ENCODE measurements at regions not wholly inside any gene's neighbourhood (a gene's known extent, or its start where the extent isn't known, plus 50 kb on each side); places are given as distances from the start of the nearest gene placed in this dataset.

DNA sequence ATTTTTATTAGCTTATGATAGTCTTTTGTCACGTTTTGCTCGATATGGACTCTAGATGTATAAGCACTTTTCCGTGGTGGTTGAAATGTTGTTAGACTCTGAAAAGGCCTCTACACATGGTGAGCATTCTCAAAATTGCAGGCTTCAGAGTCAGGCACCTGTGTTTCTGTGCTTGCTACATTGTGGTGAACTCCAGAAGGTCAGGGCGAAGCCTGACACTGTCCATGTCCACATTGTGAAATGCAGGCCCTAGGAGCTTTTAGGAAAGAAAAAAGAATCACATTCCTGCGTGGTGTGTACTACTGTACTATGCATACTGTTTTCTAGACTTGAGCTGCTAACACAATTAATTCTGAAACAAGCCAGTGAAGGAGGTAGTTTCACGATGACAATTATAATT is 86.3 kb downstream of the HS3ST1 start:
- DNase-seq: no peak

DNA sequence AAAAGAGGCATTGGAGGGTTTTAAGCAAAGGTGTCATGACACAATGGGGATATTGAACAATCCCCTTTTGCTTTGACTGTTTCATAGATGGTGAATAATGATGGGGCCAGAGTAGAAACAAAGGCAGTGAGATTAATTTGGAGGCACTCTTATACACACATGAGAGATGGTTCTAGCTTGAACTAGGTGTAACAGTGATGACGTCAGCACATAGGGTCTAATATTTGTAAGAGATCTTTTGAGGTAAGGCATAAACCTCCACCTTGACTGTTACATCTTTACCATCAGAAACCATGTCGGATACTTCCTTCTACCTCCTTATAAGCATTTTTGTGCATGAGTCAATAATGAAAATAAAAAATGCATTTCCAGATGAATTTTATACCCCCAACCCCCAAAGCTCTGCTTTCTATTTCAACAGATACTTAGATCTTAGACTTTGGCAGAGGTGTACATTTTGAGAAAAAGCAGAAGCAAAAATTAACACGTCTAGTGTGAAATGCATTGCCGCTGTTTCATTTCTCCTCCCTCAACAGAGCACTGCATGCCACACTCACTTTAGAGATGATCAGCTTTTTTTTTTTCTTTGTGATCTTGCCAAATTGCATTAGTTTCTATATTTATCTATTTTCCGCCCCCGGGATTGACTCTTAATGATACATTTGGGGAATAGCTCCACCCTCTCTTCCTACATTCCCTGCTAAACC is 87.2 kb downstream of the HS3ST1 start:
- DNase-seq: no peak

DNA sequence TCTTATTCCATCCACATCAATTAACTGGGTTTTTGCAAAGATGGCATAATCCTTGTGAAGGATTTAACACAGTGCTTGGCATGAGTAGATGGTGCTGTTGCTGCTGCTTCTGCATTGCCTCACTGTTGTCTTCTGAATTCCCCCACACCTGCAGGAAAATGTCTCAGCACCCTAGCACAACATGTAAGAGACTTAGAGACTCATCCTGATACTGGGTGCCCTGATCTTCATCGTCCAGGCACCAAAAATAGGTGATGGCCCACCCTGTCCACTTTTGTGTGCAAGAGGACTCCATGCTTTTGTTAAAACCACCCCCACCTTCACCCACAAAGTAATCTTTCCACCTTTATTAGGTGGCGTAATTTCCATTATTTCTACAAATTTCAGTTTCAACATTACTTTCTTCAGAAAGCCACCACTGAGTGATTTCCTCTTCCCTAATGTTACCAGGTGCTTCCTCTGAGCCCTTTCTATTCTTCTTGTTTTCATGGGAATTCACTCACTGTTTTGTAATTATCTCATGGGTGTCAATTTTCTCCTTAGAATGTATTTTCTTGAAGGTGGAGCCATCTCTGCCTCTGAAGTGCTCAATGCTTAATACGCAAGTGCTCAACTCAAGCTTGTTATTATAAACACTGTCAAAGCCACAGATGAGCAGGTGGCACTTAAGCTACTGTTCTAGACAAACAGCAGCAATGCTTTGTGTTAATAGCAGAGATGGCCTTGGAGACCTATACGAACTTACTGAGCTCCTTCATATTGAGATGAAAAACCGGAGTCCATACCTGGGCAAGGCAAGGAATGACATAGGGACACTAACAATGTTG is 89.5 kb downstream of the HS3ST1 start:
- DNase-seq: no peak

DNA sequence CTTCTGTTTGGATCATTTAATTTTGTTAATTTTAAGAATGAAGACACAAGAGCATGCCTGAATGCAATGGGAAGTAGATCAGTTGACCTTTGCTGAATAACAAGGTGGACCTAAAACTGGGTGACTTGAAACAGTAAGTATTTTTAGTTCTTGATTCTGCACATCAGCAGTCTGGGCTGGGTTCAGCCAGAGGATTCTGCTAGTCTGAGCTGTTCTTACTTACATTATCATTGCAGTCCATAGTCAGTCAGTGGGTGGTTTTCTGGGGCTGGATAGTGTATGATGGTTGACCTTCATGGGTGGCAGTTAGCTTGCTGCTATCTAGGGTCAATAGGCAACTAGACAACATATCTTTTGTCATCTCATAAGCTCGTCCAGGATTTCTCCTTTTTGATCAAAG is 91.4 kb downstream of the HS3ST1 start:
- no peak for DNase-seq

DNA sequence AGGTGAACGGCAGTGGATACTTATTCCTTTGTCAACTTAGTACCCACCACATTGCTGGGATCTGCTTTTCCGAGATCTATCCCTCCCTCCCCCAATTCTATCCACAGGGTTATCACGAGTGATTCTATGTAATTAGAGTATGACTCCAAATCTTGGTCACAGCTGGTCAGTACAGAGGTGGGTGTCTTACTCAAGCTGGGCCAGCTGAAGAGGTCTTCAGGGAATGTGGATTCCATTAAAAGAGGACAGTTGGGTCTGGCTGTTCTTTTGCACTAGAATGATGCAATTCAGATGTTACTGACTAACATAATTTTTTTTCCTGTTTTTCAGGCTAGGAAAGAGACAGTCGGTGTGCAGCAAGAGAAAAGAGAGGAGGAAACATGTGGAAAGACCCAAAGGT is 92.3 kb downstream of the HS3ST1 start:
- no peak for DNase-seq

DNA sequence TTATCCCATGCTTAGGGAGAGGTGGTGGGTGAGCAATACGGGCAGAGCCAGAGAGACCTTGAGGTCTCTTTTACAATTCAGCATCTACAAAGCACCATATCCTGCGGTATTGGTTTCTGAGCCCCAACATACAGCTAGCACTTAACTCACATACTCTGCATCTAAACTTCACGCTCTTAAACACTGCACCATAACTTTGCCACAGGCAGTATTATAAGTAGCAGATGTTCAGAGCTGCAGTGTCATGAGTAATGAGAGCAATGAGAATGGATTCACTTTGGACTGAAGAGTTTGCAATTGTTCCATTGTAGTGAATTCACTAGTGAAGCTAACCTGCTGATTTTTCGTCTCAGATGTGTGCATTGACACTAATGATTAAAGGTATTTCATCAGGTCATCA is 93.8 kb downstream of the HS3ST1 start:
- no peak for DNase-seq

DNA sequence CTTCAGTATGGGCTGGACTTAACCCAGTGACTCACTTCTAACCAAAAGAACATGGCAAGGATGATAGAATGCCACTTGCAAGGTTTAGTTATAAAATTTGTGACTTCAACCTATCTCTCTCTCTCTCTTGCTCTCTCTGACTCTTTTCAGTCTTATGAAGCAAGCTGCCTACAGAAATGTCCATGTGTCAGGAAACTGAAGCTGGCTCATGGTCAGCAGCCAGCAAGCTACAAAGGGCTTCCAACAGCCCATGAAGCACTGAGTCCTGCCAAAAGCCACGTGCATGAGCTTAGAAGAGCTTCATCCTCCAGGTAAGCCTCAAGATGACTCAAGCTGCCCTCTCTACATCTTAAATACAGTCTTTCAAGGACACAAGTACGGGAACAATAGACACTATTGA is 100.3 kb downstream of the HS3ST1 start:
- no peak for DNase-seq

DNA sequence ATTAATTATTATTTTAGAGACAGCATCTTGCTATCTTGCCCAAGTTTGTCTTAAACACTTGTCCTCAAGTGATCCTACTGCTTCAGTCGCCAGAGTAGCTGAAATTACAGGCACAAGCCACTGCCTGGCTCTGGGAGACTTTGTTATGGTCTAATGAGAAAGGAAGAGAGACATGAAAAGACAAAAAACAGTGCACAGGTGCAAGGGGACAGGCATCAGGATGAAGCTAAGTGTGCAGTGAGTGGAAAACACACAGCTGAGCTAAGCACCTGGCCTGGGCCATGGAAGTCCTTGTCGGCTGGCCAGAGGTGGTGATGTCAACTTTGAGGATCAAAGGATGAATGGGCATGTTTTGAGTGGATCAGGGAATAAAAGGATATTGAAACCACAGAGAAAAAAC is 102.7 kb downstream of the HS3ST1 start:
- DNase-seq: no peak

DNA sequence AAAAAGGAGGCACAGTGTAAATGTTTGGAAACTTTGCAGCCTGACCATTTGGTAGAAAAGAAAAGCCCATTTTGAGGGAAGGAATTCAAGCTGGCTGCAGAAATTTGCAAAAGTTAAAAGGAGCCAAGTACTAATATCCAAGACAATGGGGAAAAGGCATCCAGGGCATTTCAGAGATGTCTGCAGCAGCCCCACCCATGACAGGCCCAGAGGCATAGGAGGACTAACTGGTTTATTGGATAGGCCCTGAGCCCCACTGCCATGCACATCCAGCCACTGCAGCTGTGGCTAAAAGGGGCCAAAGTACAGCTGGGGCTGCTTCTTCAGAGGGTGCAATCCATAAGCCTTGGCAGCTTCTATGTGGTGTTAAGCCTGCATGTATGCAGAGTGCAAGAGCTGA is 104.9 kb downstream of the HS3ST1 start:
- no peak for DNase-seq

DNA sequence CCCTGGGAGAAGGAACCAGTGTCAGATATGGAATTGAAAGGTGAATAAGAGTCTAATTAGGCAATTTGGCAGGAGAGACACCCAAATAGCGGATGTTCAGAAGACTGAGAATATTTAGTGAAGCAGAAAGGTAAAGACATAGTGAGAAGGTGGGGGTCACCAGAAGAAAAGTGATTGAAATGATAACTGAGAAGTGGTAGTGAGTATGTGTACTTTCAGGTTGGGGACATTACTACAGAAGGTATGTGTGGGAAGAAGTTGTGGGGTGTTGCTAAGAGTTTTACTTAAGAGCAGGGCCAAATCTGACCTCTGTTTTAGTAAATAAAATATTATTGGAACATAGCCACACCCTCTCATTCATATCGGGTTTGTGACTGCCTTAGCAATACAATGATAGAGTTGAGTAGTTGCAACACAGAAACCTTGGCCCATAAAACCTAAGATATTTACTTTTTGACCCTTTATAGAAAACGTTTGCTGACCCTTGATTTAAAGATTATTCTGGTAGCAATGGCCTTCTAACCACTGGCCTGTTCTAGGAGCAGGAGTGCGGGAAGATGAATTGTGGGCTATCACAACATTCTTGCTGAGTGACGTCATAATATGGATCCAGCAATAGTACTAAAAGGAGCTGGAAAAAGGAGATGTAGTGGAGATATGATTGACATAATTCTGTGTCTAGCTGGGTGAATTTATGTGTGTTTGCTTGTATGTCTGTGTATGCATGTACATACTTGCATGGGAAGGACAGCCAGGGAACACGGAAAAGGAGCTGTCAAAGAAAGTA is 115.3 kb downstream of the HS3ST1 start:
- DNase-seq: no peak

DNA sequence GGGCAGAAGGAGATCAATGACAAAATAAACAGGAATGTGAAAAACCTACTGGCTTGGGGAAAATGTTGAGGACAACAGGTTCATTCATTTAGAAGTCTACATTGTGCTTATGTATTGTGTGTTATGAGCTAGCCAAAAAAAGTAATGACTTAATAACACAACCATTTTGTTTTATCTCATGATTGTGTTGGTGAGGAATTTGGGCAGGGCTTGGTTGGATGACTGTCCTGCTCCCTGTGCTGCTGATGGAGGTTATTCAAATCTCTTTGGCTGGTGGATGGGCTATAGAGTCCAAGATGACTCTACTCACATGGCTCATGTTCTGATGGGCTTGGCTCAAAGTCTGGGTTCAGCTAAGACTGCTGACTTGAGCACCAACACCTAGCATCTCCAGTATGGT is 116.3 kb downstream of the HS3ST1 start:
- no peak for DNase-seq

DNA sequence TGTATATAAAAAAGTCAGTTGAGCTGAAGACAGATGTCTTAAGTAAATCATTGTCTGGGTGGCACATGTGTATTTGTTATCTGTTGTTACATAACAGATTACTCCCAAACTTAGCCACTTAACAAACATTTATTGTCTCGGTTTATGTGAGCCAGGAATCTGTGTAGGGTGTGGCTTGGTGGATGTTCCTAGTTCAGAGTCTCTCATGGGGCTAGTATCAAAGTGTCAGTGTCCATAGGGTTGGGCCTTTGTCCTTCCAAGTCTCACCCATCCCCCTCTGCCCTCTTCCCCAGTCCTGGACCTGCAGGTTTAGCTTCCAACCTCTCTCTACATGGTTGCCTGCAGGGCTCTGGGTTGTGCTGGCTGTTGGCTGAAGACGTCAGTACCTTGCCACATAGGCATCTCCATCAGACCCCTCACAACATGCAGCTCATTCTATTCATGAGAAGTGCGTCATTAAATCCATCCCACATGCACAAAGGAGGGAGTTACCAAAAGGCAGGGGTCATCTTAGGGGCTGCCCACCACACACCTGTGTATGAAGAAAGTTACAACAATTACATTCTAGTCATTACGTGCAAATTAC is 127.5 kb downstream of the HS3ST1 start:
- DNase-seq: no peak

DNA sequence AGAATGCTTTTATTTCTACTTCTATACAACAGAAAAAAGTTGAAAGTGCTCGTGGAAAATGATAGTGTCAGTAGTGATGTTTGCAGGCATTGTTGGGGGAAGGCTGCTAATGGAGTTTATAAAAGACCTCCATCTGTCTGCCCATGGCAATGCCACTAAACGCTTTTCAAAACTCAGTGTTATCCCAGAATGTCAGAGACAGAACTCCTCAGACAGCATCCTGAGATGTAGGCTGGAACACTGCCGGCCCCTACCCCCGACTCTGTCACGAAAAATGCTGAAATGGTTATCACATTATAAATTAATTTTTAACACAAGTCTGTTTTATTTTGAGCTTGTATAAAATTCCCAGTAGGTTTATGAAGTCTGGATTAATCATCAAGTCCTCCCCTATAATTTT is 128.9 kb downstream of the HS3ST1 start:
- DNase-seq: no peak

DNA sequence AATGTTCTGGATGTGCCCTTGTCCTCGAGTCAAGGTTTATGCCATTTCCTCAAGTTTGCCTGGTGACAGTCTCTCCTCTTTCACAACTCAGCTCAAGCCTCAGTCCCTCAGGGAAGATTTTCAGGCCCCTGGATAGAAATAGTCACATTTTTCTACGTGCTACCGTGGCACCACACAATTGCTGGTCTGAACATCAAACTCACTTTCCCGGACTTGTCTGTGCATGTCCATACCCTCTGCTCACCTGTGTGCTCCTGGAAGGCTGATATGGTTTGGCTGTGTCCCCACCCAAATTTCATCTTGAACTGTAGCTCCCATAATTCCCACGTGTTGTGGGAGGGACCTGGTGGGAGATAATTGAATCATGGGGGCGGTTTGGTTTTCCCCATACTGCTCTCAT is 129.7 kb downstream of the HS3ST1 start:
- no peak for DNase-seq

DNA sequence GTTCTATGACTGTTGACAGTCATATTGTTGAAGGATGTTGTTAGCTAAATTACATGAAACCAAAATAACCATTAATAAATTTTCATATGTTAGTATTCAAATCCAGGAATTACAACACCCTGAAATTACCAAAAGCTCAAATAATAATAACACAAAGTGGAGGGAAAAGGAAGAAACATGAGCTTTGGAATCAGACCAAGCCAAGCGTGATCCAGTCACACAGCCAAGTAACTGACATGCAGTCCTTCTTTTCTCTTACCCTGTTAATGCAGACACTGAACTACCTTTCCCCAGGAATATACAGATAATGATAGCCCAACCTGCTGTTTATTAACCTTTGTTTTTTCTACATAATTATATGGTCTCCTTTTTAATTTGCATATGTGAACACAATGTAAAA is 130.2 kb downstream of the HS3ST1 start:
- DNase-seq: no peak

DNA sequence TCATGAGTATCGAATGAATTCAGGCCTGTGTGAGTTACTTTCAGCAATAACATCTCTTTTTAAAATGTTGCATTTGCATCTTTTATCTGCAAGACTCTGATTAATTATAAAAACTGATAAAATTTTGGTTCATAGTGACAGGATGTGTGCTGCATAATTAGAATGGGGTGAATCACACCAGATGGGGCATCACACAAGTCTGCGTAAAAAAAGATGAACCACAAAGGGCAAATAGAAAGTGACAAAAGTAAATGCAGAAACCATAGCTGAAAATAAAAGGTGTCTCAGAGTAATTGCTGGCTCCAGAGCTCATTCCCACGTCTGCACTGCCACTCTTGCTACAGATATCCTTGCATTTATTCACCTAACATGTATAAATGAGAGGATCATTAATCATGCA is 131.1 kb downstream of the HS3ST1 start:
- DNase-seq: no peak

DNA sequence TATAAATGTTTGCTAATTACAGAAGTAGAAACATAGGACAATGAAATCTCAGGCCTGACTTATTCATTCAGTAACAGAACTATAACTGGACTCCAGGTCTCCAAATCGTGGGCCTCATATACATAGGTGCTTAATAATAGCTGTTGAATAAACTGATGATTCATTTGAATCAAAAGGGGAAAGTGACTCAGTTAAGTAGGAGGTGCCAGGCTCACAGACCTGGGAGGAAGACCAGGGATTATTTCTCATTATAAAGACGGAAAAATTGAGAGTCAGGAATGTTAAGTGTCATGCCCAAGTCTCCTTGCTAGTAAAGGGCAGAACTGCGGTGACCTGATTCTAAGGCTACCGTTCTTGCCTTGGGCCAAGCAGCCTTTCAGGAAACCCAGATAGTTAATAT is 131.5 kb downstream of the HS3ST1 start:
- no peak for DNase-seq

DNA sequence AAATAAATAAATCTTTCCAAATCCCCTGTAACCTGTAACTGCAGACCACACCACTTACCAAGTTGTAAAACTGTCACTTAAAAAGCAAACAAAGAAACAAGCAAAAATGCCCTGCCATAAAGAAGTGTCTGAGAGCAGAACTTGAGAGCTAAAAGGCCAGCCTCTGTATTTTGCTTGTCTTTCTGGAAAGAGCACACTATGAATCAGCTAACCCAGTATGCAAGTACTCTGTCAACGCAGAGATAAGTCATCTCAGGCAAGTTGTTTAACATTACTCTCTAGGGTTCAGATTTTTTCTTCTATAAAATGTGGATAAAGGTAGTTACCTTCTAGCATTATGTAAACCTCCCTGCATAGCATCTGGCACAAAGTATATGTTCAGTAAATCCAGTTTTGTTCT is 134.8 kb downstream of the HS3ST1 start:
- no peak for DNase-seq

DNA sequence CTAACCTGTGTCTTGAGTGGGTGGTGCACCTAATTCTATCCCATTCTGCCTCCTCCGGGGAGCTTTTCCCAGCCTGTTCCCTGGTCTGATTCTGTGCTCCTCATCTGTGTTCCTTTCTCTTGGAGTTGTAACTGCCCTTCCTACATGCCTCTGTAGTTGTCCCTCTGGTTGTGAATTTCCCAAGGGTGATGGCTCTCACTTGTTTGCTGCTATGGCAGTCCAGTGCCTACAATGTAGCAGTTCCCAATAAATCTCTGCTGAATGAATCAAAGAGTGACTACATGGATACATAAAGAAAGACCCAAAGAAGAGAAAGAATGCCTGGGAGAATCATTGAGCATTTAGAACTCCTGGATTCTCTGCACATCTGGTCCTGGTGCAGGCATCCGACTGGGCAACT is 141.6 kb downstream of the HS3ST1 start:
- DNase-seq: no peak

DNA sequence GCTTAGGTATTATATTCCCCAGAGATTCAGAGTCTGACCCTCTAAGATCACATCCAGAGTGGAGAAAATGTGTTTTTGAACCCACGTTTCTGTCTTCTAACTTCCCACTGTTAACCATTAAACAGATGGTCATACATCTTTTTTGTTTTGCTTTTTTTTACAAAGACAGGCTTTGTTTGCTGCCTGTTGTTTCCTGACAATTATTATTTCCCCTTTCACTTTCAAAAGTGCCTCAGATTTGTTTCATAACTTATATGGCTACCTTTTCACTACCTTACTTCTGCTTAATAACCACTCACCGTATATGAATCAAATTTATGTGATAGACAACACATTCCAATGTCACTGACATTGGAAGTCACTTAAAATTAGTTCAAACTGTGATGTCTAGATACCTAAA is 142.2 kb downstream of the HS3ST1 start:
- no peak for DNase-seq

DNA sequence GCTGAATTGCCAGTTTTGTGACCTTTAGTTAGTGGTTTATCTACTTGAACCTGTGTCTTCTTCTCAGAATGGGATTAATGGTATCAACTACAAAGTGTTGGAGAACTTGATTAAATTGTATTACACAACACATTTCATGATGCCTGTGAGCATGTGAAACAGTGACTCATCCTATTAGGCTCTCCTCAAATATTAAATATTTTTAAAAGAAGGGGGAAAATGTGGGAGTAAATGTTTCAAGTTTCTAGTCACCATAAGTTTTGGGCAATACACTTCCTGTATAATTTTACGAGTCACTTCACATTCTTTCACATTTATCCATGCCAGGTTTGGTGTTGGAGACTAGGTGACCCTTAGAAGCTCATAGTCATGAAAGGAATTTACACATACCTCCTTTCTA is 147.0 kb downstream of the HS3ST1 start:
- DNase-seq: no peak

DNA sequence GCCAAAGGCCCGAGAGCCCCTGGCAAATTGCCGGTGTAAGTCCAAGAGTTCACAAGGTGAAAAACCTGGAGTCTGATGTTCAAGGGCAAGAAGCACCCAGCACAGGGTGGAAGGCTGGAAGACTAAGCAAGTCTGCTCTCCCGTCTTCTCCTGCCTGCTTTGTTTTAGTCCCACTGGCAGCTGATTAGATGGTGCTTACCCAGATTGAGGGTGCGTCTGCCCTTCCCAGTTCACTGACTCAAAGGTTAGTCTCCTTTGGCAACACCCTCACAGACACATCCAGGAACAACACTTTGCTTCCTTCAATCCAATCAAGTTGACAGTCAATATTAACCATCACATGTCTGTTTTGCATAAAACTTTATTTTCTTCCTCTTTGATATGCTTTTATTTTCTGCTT is 157.4 kb downstream of the HS3ST1 start:
- no peak for DNase-seq

DNA sequence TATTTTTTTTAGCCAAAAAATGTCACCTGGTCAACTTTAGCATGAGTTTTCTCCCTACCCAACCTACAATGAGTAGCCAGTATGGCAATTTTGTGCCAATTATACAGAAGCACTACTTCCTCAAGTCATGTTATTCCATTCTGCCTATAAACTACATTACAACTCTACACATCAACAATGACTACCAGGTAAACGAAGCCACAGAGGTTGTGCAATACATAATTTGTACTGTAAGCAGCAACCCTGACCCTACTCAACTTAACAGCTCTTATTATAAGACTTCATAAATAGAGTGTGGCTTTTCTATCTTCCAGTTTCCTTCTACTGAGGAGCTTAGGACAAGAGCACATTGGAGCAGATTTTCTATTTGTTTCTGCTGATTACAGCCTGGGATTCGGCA is 160.5 kb downstream of the HS3ST1 start:
- DNase-seq: no peak

DNA sequence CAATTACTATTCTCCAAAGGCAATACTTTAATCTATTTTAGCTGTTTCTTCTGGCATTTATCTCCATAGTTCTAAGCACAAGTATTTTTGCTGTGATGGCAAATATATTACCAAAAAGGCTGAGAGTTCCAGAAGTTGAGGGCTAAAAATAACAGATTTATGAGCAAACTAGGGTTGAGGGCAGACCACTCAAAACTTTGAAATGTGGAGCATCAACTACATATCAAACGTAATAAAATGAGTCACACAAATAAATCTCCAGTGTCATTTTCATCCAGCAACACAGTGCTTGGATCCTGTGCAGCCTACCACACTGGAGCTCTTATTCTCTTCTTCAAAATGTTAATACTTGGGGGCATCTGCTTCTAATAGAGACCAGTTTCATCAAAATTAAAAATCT is 163.9 kb downstream of the HS3ST1 start:
- no peak for DNase-seq

Measured in CD4-positive, alpha-beta T cell treated with Interleukin-12 subunit alpha and Interleukin-12 subunit beta, for 1 hour (primary cell).